ENCODE measurements at regions not wholly inside any gene's neighbourhood (a gene's known extent, or its start where the extent isn't known, plus 50 kb on each side); places are given as distances from the start of the nearest gene placed in this dataset.
"Not testable (repeated sequence)": the region's sequence is repeated elsewhere in the genome, so short reads cannot be mapped to it uniquely, and the experiment has no call there.

DNA sequence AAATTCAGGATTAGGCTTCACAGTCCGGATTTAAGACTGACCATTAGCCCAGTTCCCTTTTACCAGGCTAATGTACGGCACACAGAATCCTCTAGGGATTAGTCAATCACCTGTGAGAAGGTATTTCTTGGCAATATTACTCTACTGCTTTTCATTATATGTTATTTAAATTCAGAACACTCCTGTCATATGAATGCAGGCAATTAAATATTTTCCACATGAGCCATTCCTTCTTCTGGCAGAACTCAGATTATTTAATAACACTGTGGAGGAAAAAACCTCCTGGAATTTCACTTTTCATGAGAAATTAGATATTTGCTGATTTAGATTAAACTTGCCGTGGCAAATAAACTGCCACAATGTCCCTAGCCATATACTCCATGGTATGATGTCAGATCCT is 1357.5 kb upstream of the C9orf72 start:
- in situ Hi-C loops (cut with HindIII; ENCODE audit: low sequenced_read_pairs), result no loop called here
- DNase-seq (ENCODE audit: low spot score), result no peak

DNA sequence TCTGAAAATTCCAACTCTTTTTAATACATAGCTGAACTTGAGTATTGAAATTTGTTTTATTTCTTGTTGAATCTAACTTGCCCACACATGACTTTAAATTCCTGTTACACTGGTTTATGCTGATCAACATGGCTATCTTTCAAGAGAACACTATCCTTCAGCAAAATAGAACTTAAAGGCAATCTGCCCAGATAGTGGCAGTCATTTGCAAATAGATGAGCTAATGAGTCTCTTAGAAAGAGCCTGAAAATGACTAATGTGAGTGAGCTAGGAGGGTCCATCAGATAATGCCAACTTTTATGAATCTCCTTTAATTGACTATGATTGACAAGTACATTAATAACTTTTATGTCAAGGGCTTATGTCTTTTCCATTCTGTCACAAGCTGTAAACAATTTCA is 1360.8 kb upstream of the C9orf72 start:
- DNase-seq (ENCODE audit: low spot score), result no peak
- in situ Hi-C loops (cut with HindIII; ENCODE audit: low sequenced_read_pairs), result no loop called here

DNA sequence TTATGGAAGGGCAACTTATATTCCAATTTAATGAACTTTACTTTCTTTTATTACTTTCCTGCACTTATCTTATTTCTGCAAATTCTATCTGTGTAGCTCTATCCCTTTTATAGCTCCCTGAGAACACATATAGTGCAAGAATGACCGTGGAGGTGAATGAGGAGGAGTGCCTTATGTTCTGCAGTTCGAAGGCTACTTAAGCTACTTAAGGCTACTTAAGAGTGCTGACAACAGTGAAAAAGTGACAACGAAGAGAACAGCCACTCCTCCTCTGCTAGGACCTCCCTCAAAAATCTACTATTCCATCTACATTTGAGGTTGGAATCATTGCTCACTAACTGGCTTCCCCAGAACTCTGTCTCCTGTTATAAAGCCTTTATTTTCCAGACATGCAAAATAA is 1365.7 kb upstream of the C9orf72 start:
- no peak for DNase-seq (ENCODE audit: low spot score)
- in situ Hi-C loops (cut with HindIII; ENCODE audit: low sequenced_read_pairs), result no loop called here

DNA sequence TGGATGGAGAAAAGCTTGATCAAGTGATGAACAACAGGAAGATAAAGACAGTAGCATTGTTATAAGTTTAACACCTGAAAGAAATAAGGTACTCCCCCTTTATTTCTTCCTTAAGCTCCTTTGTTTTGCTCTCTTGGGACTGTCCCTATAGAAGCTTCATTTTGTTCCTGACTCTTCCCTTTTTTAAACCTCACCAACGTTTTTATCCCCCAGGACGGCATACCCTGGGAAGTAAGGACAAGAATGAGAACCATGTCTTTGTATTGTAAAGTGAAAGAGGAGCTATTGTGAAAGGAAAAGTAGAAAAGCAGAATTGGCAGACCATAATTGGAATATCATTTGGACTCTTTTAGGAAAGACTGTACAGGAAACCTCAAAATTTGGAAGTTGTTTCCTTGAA is 1368.6 kb upstream of the C9orf72 start:
- in situ Hi-C loops (cut with HindIII; ENCODE audit: low sequenced_read_pairs), result no loop called here
- no peak for DNase-seq (ENCODE audit: low spot score)

DNA sequence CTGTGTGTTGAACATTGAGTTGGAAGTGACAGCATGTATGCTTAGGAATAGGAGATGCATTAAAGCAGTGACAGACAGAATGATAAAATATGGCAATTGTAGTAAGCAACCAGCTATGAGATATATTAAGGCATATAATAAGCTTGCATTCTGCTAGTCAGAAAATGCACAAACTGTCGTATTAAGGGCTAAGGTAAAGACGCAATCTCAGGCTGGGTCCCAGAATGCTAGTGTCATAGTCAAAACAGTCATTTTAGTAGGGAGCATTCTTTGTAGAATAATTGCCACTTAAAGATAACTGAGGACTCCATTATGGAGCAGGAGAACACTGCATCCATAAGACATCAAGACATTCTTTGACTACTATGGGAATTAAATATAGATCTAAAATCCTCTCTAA is 1369.7 kb upstream of the C9orf72 start:
- DNase-seq (ENCODE audit: low spot score), result no peak
- in situ Hi-C loops (cut with HindIII; ENCODE audit: low sequenced_read_pairs), result no loop called here

DNA sequence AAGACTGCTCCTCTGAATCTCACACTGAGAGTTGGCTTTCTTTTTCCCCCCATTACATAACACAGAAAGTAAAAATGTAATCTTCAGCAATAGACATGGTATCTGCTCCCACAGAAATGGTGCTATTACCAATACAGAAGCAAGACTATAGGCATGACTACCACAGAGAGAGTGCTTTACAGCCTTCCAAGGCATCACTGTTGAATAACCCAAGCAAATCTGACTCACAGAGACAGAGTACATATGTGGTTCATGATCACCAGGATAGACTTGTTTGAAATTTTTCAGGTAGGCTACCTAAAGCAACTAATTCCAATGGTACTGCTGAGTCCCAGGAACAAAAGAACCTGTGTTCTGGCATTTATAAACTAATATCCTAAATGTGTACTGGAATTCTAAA is 1373.4 kb upstream of the C9orf72 start:
- DNase-seq (ENCODE audit: low spot score), result no peak
- in situ Hi-C loops (cut with HindIII; ENCODE audit: low sequenced_read_pairs), result no loop called here

DNA sequence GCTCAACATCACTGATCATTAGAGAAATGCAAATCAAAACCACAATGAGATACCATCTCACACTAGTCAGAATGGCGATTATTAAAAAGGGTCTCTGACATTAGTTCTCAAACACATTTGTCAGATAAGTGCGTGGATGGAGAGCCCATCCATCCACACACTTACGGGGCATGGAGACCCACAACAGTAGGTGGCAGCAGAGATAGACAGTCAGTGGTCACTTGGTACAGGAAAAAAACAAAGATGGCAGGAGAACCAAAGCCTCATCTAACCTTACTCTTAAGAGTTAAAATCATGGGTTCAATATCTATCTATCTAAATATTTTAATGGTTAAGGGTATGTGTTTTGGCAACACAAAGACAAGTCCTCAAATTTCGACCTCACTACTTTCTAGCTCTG is 1378.7 kb upstream of the C9orf72 start:
- in situ Hi-C loops (cut with HindIII; ENCODE audit: low sequenced_read_pairs), result no loop called here
- no peak for DNase-seq (ENCODE audit: low spot score)

DNA sequence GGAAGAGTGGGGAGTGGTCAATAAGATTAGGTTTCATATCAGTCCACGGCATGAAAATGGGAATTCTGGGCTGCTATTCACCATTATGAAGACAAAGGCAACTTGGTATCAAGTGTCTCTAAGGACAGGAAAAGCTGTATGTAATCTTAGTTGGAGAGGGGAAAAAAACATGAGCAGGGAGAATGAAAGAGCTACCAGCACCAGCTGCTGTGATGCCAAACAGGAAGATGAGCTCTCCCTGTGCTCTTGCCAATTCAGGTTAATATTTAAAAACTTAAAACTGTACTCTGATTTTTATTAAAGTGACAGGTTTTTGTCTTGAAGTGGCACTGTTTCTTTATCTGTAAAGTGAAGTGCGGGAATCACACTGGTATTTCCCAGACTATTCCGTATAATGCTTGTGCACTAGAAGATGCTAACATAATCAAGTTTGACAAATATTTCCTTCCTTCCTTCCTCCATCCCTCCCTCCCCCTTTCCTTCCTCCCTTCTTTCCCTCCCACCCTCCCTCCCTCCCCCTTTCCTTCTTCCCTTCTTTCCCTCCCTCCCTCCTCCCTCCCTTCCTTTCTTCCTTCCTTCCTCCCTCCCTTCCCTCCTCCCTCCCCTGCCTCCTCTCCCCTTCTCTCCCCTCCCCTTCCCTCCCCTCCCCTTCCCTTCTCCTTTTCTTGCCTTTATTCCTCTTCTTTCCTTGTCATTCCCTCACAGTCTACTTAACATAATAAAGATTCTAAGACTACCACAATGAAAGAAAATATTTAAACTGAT is 1383.0 kb upstream of the C9orf72 start:
- no peak for DNase-seq (ENCODE audit: low spot score)
- in situ Hi-C loops (cut with HindIII; ENCODE audit: low sequenced_read_pairs), result no loop called here

DNA sequence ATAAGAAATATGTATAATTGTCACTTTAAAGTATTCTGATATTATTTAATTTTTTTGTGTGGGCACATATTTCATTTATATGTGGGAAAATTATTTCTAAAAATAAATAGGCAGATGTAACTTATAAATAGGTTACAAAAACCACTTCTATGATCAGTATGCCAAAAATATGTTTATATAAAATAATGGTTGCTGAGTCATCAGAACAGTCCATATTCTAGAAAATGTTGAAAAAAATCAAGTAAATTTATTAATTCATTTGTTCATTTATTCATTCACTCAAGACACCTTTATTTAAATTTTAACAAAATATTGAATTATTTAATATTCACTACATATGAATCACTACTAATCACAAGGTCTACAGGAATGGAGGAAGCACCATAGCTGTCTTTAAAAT is 1387.3 kb upstream of the C9orf72 start:
- in situ Hi-C loops (cut with HindIII; ENCODE audit: low sequenced_read_pairs), result no loop called here
- DNase-seq (ENCODE audit: low spot score), result no peak

DNA sequence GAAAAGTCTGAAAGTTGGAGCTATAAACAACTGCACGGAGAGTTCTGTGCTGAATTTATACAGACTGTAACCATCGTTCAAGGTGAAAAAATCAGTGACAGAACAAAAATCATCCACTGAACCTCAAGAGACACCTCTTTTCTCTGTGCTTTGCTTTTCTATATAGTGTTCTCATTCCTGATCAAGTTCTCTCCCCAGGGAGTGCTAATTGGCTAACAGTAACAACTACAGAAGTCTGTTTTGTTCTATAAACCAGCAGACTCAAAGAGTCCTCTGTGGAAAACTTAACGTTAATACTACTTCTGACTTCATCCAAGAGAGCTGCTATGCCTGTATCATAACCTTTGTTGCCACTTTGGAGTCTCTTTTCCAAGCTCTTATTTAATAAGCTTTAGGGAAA is 1388.3 kb upstream of the C9orf72 start:
- in situ Hi-C loops (cut with HindIII; ENCODE audit: low sequenced_read_pairs), result no loop called here
- DNase-seq (ENCODE audit: low spot score), result no peak

DNA sequence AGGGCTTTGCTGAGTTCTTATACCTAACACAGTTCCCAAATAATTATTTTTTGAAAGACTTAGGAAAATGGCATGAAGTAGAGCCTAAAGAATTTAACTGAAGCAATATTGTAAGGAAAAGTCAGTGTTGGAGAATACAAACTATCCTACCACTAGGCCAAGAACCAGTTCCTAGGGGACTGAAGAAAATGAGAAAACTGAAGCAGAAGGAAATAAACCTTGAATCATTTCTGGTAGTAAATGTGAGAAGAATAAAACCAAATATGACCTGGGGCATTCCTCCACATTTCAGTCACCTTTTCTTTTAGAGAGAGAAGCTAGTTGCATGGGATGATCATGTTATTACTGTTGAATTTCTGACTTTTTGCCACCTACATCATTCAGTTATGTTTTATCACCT is 1393.9 kb upstream of the C9orf72 start:
- no peak for DNase-seq (ENCODE audit: low spot score)
- in situ Hi-C loops (cut with HindIII; ENCODE audit: low sequenced_read_pairs), result no loop called here

DNA sequence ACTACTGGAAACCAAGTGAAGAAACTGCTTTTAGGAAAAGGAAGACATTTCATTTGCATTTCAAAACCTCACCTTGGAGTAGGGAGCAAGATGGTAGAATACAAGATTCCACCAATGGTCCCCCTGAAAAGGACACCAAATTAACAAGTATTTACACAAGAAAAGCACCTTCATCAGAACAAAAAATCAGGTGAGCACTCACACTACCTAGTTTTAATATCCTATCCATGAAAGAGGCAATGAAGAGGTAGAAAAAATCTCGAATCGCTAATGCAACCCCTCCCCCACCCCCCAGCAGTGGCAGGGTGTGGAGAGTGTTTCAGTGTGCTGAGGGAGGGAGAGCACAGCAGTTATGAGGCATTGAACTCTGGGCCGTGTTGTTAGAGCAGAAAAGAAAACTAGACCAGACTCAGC is 1397.0 kb upstream of the C9orf72 start:
- no peak for DNase-seq (ENCODE audit: low spot score)
- in situ Hi-C loops (cut with HindIII; ENCODE audit: low sequenced_read_pairs), result no loop called here

DNA sequence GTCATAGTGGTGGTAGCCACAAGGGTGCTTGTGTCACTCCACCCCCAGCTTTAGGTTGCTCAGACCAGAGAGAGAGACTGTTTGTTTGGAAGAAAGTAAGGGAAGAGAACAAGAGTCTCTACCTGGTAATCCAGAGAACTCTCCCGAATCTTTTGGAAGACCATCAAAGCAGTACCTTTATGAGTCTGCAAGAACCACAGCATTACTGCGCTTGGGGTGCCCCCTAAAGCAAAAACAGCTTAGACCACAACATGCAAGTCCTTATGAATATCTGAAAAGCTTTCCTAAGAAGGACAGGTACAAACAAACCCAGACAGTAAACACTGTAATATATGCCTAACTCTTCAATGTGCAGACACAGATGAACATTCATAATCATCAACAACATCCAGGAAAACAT is 1398.6 kb upstream of the C9orf72 start:
- DNase-seq (ENCODE audit: low spot score), result no peak

DNA sequence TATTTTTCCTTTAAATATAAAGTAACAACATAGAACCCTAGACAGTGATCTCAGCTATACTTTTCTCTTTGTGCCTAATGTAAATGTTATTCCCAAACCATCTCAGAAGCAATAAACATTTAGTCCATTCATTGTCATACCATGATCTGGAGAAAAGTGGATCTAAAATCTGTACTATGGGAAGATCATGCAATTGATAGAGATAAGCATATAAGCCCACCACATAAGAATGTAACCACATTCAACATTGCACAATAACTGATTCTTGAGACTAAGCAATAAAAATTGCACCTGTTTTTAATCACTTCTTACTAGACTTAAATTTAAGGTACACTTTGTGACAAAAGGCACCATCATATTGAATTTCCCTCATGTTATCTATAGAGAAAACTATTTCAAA is 1403.0 kb upstream of the C9orf72 start:
- DNase-seq (ENCODE audit: low spot score), result no peak
- in situ Hi-C loops (cut with HindIII; ENCODE audit: low sequenced_read_pairs), result no loop called here

More for the DNA sequence above, 1398.6 kb upstream of the C9orf72 start:
- in situ Hi-C loops (cut with HindIII; ENCODE audit: low sequenced_read_pairs), result no loop called here

DNA sequence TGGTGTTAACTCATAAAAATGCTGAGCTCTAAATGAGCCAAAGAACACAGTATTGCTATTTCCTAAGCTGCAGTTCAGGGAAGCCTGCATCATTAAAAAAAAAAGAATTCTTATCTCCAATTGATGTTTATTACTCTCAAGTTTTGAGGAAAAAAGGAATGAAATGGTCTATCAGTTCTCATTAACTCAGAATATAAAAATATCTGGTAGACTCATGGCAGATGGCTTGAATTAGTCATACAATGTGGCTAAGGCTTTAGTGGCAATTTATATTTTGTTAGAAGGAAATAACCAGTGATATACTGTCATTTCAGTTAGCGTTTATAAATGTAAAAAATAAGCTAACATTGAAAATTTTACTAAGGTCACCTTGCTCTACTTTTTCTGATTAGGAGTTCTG is 1403.4 kb upstream of the C9orf72 start:
- DNase-seq (ENCODE audit: low spot score), result no peak
- in situ Hi-C loops (cut with HindIII; ENCODE audit: low sequenced_read_pairs), result no loop called here

DNA sequence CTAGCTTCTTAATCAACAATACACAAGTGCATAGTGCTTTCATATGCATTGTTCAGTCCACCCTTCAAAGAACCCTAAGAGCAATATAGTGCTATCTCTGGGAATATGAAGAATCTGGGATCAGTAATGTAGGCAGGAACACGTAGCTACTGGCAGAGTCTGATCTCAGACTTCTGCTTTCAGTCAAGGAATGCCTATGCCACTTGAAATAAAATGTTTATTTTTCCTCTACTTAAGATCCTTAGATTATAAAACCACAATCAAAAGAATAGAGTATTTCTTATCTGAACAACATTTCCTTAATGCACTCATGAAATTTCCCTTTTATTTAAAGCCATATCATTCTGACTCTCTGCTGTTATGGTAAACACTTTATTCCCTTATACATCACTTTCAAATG is 1407.8 kb upstream of the C9orf72 start:
- no peak for DNase-seq (ENCODE audit: low spot score)
- in situ Hi-C loops (cut with HindIII; ENCODE audit: low sequenced_read_pairs), result no loop called here

DNA sequence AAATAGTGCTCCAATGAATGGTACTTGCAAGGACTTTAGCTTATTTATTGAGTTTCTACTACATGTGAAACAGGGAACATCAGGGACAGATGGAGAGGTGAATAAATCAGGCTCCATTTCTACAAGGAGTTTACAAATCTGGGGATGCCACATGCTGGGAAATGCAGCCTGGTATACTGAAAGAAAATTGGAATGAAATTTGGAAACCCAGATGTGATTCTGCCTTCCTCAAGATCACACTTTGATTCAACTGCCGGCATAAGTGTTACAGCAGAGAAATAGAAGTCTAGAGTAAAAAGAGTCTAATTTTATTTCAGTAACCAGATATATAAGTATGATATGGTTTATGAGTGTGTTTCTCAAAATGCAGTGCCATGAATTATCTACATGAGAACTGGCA is 1408.4 kb upstream of the C9orf72 start:
- DNase-seq (ENCODE audit: low spot score), result no peak
- in situ Hi-C loops (cut with HindIII; ENCODE audit: low sequenced_read_pairs), result no loop called here

DNA sequence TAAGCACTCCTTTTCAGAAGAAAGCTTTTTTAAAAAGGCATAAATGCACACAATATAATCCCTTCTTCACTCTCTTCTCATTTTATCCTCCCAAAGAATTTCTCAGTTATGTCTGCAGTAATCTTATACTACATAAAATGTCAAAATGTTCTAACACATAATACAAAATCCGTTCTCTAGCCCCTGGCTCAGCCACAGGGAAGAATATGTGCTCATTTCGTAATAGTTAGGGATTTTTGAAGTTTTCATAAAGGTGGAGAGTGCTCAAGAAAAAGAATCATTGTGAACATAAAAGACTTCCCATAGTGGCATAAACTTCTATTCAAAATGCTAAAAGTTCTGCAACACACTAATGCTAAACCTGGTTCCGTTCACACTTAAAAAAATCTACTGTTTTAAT is 1410.7 kb upstream of the C9orf72 start:
- in situ Hi-C loops (cut with HindIII; ENCODE audit: low sequenced_read_pairs), result no loop called here
- DNase-seq (ENCODE audit: low spot score), result no peak

DNA sequence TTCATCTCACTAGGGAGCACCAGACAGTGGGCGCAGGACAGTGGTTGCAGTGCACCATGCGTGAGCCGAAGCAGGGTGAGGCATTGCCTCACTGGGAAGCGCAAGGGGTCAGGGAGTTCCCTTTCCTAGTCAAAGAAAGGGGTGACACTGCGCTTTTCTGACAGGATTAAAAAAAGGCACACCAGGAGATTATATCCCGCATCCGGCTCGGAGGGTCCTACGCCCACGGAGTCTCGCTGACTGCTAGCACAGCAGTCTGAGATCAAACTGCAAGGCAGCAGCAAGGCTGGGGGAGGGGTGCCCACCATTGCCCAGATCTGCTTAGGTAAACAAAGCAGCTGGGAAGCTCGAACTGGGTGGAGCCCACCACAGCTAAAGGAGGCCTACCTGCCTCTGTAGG is 1416.7 kb upstream of the C9orf72 start:
- DNase-seq (ENCODE audit: low spot score); in situ Hi-C loops (cut with HindIII; ENCODE audit: low sequenced_read_pairs): not testable (repeated sequence)

DNA sequence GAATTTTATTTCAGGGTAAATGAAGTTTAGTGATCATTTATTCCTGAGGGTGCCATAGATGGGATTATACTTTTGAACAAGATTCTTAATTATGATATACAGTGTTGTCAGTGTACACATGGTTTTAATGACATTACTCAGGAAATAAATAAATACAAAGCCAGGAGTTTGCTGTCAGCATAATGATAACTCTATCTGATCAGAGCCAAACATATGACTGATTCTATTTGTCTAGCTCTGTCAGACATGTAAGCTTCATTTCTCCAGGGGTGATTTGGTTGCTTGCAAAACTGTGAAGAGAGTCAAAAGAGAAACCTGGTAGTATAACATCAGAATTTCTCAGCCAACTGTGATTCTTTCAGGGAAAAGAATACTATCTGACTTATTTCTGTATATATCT is 1425.8 kb upstream of the C9orf72 start:
- in situ Hi-C loops (cut with HindIII; ENCODE audit: low sequenced_read_pairs), result no loop called here
- DNase-seq (ENCODE audit: low spot score), result no peak

DNA sequence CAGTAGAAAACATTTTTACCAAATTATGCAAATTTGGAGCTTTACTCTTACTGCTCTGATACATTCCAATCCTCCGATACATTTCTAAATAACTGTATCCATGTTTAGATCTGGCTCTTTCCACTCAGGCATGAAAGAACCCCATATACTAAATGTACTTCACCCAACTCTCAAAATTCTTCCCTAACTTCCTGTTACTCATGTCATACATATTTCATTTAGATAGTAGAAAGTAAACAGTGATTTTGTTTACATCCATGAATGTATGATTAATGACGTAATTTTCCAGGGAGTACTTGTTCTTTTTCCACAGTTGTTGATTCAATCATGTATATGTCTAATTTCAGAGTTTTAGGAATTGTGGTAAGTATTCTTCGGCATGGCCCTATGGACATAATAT is 1426.5 kb upstream of the C9orf72 start:
- in situ Hi-C loops (cut with HindIII; ENCODE audit: low sequenced_read_pairs), result no loop called here
- no peak for DNase-seq (ENCODE audit: low spot score)

DNA sequence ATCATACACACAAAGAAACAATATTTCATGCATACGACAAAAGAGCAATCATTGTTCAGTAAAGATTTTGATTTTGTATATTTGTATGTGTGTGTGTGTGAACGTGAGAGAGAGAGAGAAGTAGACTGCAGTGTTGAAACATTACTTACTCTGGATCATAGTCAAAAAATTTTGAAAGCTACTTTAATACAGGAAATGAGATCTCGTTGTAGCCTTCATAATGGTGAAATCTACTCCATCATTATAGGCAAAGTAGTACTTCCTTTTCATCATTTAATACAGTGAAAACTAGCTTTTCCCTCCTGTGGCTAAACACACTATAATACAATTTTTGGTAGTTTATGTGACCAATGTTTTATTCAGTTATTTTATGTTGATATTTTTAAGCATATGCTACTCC is 1427.7 kb upstream of the C9orf72 start:
- no peak for DNase-seq (ENCODE audit: low spot score)
- in situ Hi-C loops (cut with HindIII; ENCODE audit: low sequenced_read_pairs), result no loop called here

All from G401 (cell line).